ENCODE measurements at regions not wholly inside any gene's neighbourhood (a gene's known extent, or its start where the extent isn't known, plus 50 kb on each side); places are given as distances from the start of the nearest gene placed in this dataset.
"Not testable (repeated sequence)": the region's sequence is repeated elsewhere in the genome, so short reads cannot be mapped to it uniquely, and the experiment has no call there.

- Mint-ChIP-seq H3K27me3 (ENCODE audit: low read depth, poor library complexity) (no peaks in the 10 kb centered on the region), H3K4me1 (no peaks in the 10 kb centered on the region), H3K36me3 (ENCODE audit: low read depth) (no peaks in the 10 kb centered on the region), H3K4me3 (no peak overlapping the region), H3K9me3 (no peaks in the 10 kb centered on the region), H3K27ac (no peak overlapping the region)
- no peak for TF ChIP-seq CTCF (IDR thresholded peaks at IDR 0.05)
- no peak for DNase-seq
Measured at GRCh38 chr10:60531006-60531405, 141.3 kb upstream of the ANK3 start.

- Mint-ChIP-seq H3K4me3 (no peak overlapping the region), H3K4me1 (no peaks in the 10 kb centered on the region), H3K9me3 (peaks cover 12% of the 10 kb centered on the region), H3K36me3 (ENCODE audit: low read depth) (no peaks in the 10 kb centered on the region), H3K27me3 (ENCODE audit: low read depth, poor library complexity) (peaks cover 3% of the 10 kb centered on the region), H3K27ac (no peak overlapping the region)
- no peak for TF ChIP-seq CTCF (IDR thresholded peaks at IDR 0.05)
- DNase-seq = no peak
Measured at GRCh38 chr10:60527676-60528075, 138.0 kb upstream of the ANK3 start.

- Mint-ChIP-seq H3K4me1 (peaks cover 10% of the 10 kb centered on the region), H3K4me3 (no peak overlapping the region), H3K27ac (no peak overlapping the region), H3K9me3 (peaks cover 12% of the 10 kb centered on the region), H3K36me3 (ENCODE audit: low read depth) (no peaks in the 10 kb centered on the region), H3K27me3 (ENCODE audit: low read depth, poor library complexity) (peaks cover 3% of the 10 kb centered on the region)
- no peak for DNase-seq
- TF ChIP-seq CTCF (IDR thresholded peaks at IDR 0.05) = no peak
Measured at GRCh38 chr10:60525716-60526585, 136.3 kb upstream of the ANK3 start.

GRCh38 chr10:60524541-60524940 lies 134.9 kb upstream of the ANK3 start:
- peaks cover 10% of the 10 kb centered on the region for H3K4me1 Mint-ChIP-seq
- no peak overlapping the region for H3K4me3 Mint-ChIP-seq
- no peak overlapping the region for H3K27ac Mint-ChIP-seq
- no peak for TF ChIP-seq CTCF (IDR thresholded peaks at IDR 0.05)
- H3K27me3 Mint-ChIP-seq (ENCODE audit: low read depth, poor library complexity) = peaks cover 3% of the 10 kb centered on the region
- no peaks in the 10 kb centered on the region for H3K36me3 Mint-ChIP-seq (ENCODE audit: low read depth)
- H3K9me3 Mint-ChIP-seq = peaks cover 12% of the 10 kb centered on the region
- no peak for DNase-seq

- not testable (repeated sequence) for DNase-seq; H3K4me1 Mint-ChIP-seq; H3K27me3 Mint-ChIP-seq (ENCODE audit: low read depth, poor library complexity); H3K27ac Mint-ChIP-seq; H3K4me3 Mint-ChIP-seq; H3K36me3 Mint-ChIP-seq (ENCODE audit: low read depth)
- peaks cover 12% of the 10 kb centered on the region for H3K9me3 Mint-ChIP-seq
Measured at GRCh38 chr10:60523371-60523770, 133.7 kb upstream of the ANK3 start.

- Mint-ChIP-seq H3K9me3 (peaks cover 12% of the 10 kb centered on the region), H3K4me3 (no peak overlapping the region), H3K27ac (peak overlapping the region; percentile 59), H3K36me3 (ENCODE audit: low read depth) (no peaks in the 10 kb centered on the region), H3K4me1 (peaks cover 10% of the 10 kb centered on the region), H3K27me3 (ENCODE audit: low read depth, poor library complexity) (peaks cover 3% of the 10 kb centered on the region)
- no peak for TF ChIP-seq CTCF (IDR thresholded peaks at IDR 0.05)
- DNase-seq = no peak
Measured at GRCh38 chr10:60522617-60523016, 132.9 kb upstream of the ANK3 start.

All from nephron progenitor cell (in vitro differentiated cells).